HCT116 (cell line): ENCODE measurements at regions not wholly inside any gene's neighbourhood (a gene's known extent, or its start where the extent isn't known, plus 50 kb on each side); places are given as distances from the start of the nearest gene placed in this dataset.

Source experiments
- ATAC-seq: fragments of 200-7000 bp; cut with Tn5 transposase; 2 replicates; pipeline ENCODE4 v1.9.1; 2020; ENCODE audit warnings: mild to moderate bottlenecking, moderate library complexity
- BruUV-seq: library from RNA; stranded (reverse); fragments of 400-500 nt; replicated peaks from 2 replicates; lab custom pipeline; 2021; lab: Mats Ljungman, UMichigan
- CTCF ChIA-PET: fragments of 300-600 bp; sonication (Branson Sonifier 250); formaldehyde crosslinking; loops from one replicate; lab custom pipeline; 2021; ENCODE audit warnings: antibody characterized with exemption; lab: Charles Lee
- POLR2A ChIA-PET: fragments of 300-600, 350-600 bp; sonication (Branson Sonifier 250); formaldehyde crosslinking; loops from one replicate; lab custom pipeline; 2021; ENCODE audit warnings: antibody characterized with exemption; lab: Charles Lee
- RAD21 ChIA-PET, 2 experiments: fragments of 300-600 bp; sonication (Branson Sonifier 250); formaldehyde crosslinking; loops; one replicate each; lab custom pipeline; 2023; ENCODE audit warnings: low total read pairs in 2 of 2; ENCODE audit not compliant: uncharacterized antibody in 2 of 2, unreplicated experiment in 2 of 2, low non-redundant PET in 1 of 2; lab: Charles Lee
- DNase-seq: peaks from one replicate; pipeline ENCODE4 v3.0.0-alpha.2; 2010; ENCODE audit warnings: low read depth, low spot score
- H2AFZ ChIP-seq: fragments of 200-600 bp; shearing (Covaris generic), sonication (generic); 2 replicates; pipeline ENCODE4 v1.6.1; 2017; ENCODE audit warnings: low read depth, mixed run types, mixed read lengths, antibody characterized with exemption, low read length; ENCODE audit not compliant: poor library complexity, severe bottlenecking
- H3K27ac ChIP-seq: 2 replicates; pipeline ENCODE4 v1.5.1; 2012; ENCODE audit warnings: low read depth, low read length
- H3K27me3 ChIP-seq: fragments of 200-600 bp; sonication (generic); 2 replicates; pipeline ENCODE4 v1.6.1; 2016; ENCODE audit warnings: mixed run types, low read length, mixed read lengths; ENCODE audit not compliant: insufficient read depth
- H3K36me3 ChIP-seq, 2 experiments: fragments of 200-500 bp in 1 of 2; fragments of 200-600 bp in 1 of 2; sonication (Bioruptor generic) in 1 of 2; sonication (generic) in 1 of 2; 2 replicates each; pipeline versions ENCODE4 v1.5.1 to v1.6.1; 2014 to 2016; ENCODE audit warnings: low read length in 2 of 2, inconsistent platforms in 1 of 2, mixed read lengths in 1 of 2, mixed run types in 1 of 2; ENCODE audit not compliant: insufficient read depth in 2 of 2, control insufficient read depth in 1 of 2
- H3K4me1 ChIP-seq, 2 experiments: fragments of 200-600 bp in 1 of 2; sonication (generic) in 1 of 2; 2 replicates each; pipeline versions ENCODE4 v1.5.1 to v1.6.1; 2012 to 2017; ENCODE audit warnings: low read length in 2 of 2, inconsistent platforms in 1 of 2, mild to moderate bottlenecking in 1 of 2, mixed read lengths in 1 of 2, mixed run types in 1 of 2, moderate library complexity in 1 of 2; ENCODE audit not compliant: insufficient read depth in 2 of 2, control insufficient read depth in 1 of 2
- H3K4me2 ChIP-seq: fragments of 200-600 bp; sonication (generic); 2 replicates; pipeline ENCODE4 v1.6.1; 2017; ENCODE audit warnings: mixed run types, low read length, mixed read lengths
- H3K4me3 ChIP-seq, 2 experiments: fragments of 200-600 bp in 1 of 2; sonication (generic) in 1 of 2; replicated peaks in 1 of 2; 2 replicates each; pipeline ENCODE4 v1.5.1; 2011 to 2016; ENCODE audit warnings: low read length in 2 of 2, control low read depth in 1 of 2, low read depth in 1 of 2, mild to moderate bottlenecking in 1 of 2, mixed read lengths in 1 of 2, mixed run types in 1 of 2
- H3K79me2 ChIP-seq: fragments of 200-600 bp; sonication (generic); 2 replicates; pipeline ENCODE4 v1.6.1; 2017; ENCODE audit warnings: mild to moderate bottlenecking, mixed run types, low read length, moderate library complexity, mixed read lengths; ENCODE audit not compliant: insufficient read depth
- H3K9ac ChIP-seq: fragments of 200-600 bp; sonication (generic); 2 replicates; pipeline ENCODE4 v1.6.1; 2016; ENCODE audit warnings: low read length, mixed read lengths
- H3K9me2 ChIP-seq: fragments of 200-600 bp; sonication (generic), shearing (Covaris generic); 2 replicates; pipeline ENCODE4 v1.6.1; 2017; ENCODE audit warnings: mixed run types, mild to moderate bottlenecking, moderate library complexity; ENCODE audit not compliant: insufficient read depth
- H3K9me3 ChIP-seq, 2 experiments: fragments of 200-500 bp in 1 of 2; fragments of 200-600 bp in 1 of 2; sonication (Bioruptor generic) in 1 of 2; sonication (generic) in 1 of 2; 2 replicates each; pipeline ENCODE4 v1.6.1; 2014 to 2017; ENCODE audit warnings: low read length in 2 of 2, mixed read lengths in 2 of 2, inconsistent platforms in 1 of 2, low read depth in 1 of 2, mild to moderate bottlenecking in 1 of 2, mixed run types in 1 of 2, moderate library complexity in 1 of 2; ENCODE audit not compliant: control insufficient read depth in 1 of 2, insufficient read depth in 1 of 2
- H4K20me1 ChIP-seq: fragments of 200-600 bp; sonication (generic), shearing (Covaris generic); 2 replicates; pipeline ENCODE4 v1.6.1; 2017; ENCODE audit warnings: mixed run types, mild to moderate bottlenecking, moderate library complexity; ENCODE audit not compliant: insufficient read depth
- CBX3 ChIP-seq: IDR thresholded peaks from 2 replicates; pipeline ENCODE4 v1.6.1; 2012; ENCODE audit warnings: low read depth
- CEBPB ChIP-seq: IDR thresholded peaks from 2 replicates; pipeline ENCODE4 v1.6.1; 2012; ENCODE audit warnings: low read depth
- EZH2 ChIP-seq: fragments of 200-600 bp; sonication (generic); IDR thresholded peaks from 2 replicates; pipeline ENCODE4 v1.6.1; 2017; ENCODE audit warnings: antibody characterized with exemption, mixed run types
- EZH2phosphoT487 ChIP-seq: fragments of 200-600 bp; IDR thresholded peaks from 2 replicates; pipeline ENCODE4 v1.6.1; 2018; ENCODE audit warnings: antibody characterized with exemption, borderline replicate concordance
- FOSL1 ChIP-seq: IDR thresholded peaks from 2 replicates; pipeline ENCODE4 v1.6.1; 2012; ENCODE audit warnings: low read depth
- MAX ChIP-seq: IDR thresholded peaks from 2 replicates; pipeline ENCODE4 v1.6.1; 2012
- POLR2A ChIP-seq: IDR thresholded peaks from 2 replicates; pipeline ENCODE4 v1.7.0; 2011; ENCODE audit warnings: borderline replicate concordance; ENCODE audit not compliant: insufficient read depth, insufficient read length; ENCODE audit errors: extremely low read depth
- POLR2AphosphoS5 ChIP-seq: IDR thresholded peaks from 2 replicates; pipeline ENCODE4 v1.6.1; 2011; ENCODE audit warnings: mild to moderate bottlenecking, low read depth, low read length, moderate library complexity
- SIN3A ChIP-seq: IDR thresholded peaks from 2 replicates; pipeline ENCODE4 v1.6.1; 2012; ENCODE audit warnings: low read depth
- SP1 ChIP-seq: IDR thresholded peaks from 2 replicates; pipeline ENCODE4 v1.6.1; 2012; ENCODE audit warnings: low read depth
- YY1 ChIP-seq: IDR thresholded peaks from 2 replicates; pipeline ENCODE4 v1.6.1; 2011; ENCODE audit warnings: low read length, low read depth, moderate library complexity, mild to moderate bottlenecking; ENCODE audit not compliant: insufficient replicate concordance; ENCODE audit errors: extremely low read depth
- ZBTB33 ChIP-seq: IDR thresholded peaks from 2 replicates; pipeline ENCODE4 v1.6.1; 2011; ENCODE audit warnings: mild to moderate bottlenecking, low read length, moderate library complexity; ENCODE audit not compliant: insufficient replicate concordance; ENCODE audit errors: extremely low read depth
- ZFX ChIP-seq: fragments of 450-650 bp; IDR thresholded peaks from 2 replicates; pipeline ENCODE4 v1.6.1; 2017
- ZNF274 ChIP-seq: fragments of 200-500 bp; sonication (Bioruptor generic); IDR thresholded peaks from 2 replicates; pipeline ENCODE4 v1.6.1; 2014; ENCODE audit warnings: mild to moderate bottlenecking, low read depth, low read length, inconsistent platforms
- intact Hi-C: fragments of 100-400 bp; cut with micrococcal nuclease; formaldehyde crosslinking; loops from 2 replicates; pipeline ENCODE4 v1.10.0; 2022
- TF ChIP-seq, protein P1 (sequence below), 3 experiments: fragments of 200-600 bp in 1 of 3; sonication (generic) in 1 of 3; IDR thresholded peaks in 2 of 3; conservative IDR thresholded peaks in 1 of 3; 2 replicates each; pipeline ENCODE4 v1.5.1; 2012 to 2017; ENCODE audit warnings: low read depth in 2 of 3, low read length in 2 of 3, antibody characterized with exemption in 1 of 3, borderline replicate concordance in 1 of 3, control low read depth in 1 of 3, mild to moderate bottlenecking in 1 of 3, mixed read lengths in 1 of 3, mixed run types in 1 of 3, moderate library complexity in 1 of 3; ENCODE audit not compliant: insufficient read depth in 1 of 3
- TF ChIP-seq, protein P2 (sequence below): IDR thresholded peaks from 2 replicates; pipeline ENCODE4 v1.6.1; 2012; ENCODE audit warnings: low read depth

DNA sequence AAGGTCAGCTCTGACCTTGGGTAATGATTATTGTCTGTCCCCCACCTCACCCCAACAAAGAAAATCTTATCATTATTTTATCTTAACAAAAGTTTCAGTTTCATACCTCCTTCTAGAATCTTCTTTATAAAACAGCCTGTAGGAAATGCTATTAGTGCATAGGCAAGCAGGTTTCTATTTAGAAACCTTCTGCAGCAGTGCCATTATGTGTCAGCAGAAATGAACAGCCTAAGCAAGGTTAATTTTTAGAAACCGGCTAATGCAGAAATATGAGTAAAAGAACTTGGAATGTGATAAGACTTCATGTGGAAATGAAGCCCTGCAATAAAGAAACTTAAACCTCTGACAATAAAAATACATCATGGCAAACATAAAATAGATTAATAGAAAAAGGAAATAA, 814.4 kb downstream of the FSCB start (continued):
- TF ChIP-seq ZBTB33 (no peak), EZH2phosphoT487 (no peak)

- ChIA-PET CTCF (no interaction called here), POLR2A (no interaction called here), RAD21 (no interaction called here)
- no peaks in the 10 kb centered on the region for H3K36me3 ChIP-seq
- no peaks in the 10 kb centered on the region for H4K20me1 ChIP-seq
- no peaks in the 10 kb centered on the region for H3K27me3 ChIP-seq
- no peak overlapping the region for H3K9ac ChIP-seq
- DNase-seq (no peak), ATAC-seq (no peak)
- BruUV-seq = no TSS peak
- H3K27ac ChIP-seq = no peak overlapping the region
- H2AFZ ChIP-seq = no peak overlapping the region
- H3K79me2 ChIP-seq = no peaks in the 10 kb centered on the region
- no peak overlapping the region for H3K4me2 ChIP-seq
- intact Hi-C loops = no loop called here
- no peaks in the 10 kb centered on the region for H3K9me2 ChIP-seq
- no peak overlapping the region for H3K4me3 ChIP-seq
- H3K9me3 ChIP-seq = no peaks in the 10 kb centered on the region
- no peaks in the 10 kb centered on the region for H3K4me1 ChIP-seq
- TF ChIP-seq SP1 (no peak), MAX (no peak), ZNF274 (no peak), SIN3A (no peak), FOSL1 (no peak), YY1 (no peak), ZBTB33 (no peak), POLR2AphosphoS5 (no peak), ZFX (no peak), POLR2A (no peak), EZH2 (no peak), CEBPB (no peak), CBX3 (no peak)
- TF ChIP-seq, protein P1, sequence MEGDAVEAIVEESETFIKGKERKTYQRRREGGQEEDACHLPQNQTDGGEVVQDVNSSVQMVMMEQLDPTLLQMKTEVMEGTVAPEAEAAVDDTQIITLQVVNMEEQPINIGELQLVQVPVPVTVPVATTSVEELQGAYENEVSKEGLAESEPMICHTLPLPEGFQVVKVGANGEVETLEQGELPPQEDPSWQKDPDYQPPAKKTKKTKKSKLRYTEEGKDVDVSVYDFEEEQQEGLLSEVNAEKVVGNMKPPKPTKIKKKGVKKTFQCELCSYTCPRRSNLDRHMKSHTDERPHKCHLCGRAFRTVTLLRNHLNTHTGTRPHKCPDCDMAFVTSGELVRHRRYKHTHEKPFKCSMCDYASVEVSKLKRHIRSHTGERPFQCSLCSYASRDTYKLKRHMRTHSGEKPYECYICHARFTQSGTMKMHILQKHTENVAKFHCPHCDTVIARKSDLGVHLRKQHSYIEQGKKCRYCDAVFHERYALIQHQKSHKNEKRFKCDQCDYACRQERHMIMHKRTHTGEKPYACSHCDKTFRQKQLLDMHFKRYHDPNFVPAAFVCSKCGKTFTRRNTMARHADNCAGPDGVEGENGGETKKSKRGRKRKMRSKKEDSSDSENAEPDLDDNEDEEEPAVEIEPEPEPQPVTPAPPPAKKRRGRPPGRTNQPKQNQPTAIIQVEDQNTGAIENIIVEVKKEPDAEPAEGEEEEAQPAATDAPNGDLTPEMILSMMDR (IDR thresholded peaks at IDR 0.05 in 2 of 3, conservative IDR thresholded peaks at IDR 0.05 in 1 of 3; ENCODE audit: borderline replicate concordance in 1 of 3, insufficient read depth in 1 of 3, low read depth in 2 of 3, low read length in 2 of 3) = no peak
- TF ChIP-seq, protein P2, sequence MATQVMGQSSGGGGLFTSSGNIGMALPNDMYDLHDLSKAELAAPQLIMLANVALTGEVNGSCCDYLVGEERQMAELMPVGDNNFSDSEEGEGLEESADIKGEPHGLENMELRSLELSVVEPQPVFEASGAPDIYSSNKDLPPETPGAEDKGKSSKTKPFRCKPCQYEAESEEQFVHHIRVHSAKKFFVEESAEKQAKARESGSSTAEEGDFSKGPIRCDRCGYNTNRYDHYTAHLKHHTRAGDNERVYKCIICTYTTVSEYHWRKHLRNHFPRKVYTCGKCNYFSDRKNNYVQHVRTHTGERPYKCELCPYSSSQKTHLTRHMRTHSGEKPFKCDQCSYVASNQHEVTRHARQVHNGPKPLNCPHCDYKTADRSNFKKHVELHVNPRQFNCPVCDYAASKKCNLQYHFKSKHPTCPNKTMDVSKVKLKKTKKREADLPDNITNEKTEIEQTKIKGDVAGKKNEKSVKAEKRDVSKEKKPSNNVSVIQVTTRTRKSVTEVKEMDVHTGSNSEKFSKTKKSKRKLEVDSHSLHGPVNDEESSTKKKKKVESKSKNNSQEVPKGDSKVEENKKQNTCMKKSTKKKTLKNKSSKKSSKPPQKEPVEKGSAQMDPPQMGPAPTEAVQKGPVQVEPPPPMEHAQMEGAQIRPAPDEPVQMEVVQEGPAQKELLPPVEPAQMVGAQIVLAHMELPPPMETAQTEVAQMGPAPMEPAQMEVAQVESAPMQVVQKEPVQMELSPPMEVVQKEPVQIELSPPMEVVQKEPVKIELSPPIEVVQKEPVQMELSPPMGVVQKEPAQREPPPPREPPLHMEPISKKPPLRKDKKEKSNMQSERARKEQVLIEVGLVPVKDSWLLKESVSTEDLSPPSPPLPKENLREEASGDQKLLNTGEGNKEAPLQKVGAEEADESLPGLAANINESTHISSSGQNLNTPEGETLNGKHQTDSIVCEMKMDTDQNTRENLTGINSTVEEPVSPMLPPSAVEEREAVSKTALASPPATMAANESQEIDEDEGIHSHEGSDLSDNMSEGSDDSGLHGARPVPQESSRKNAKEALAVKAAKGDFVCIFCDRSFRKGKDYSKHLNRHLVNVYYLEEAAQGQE = no peak
These were observed 819.2 kb downstream of the FSCB start for GRCh38 chr14:43687921-43688320.
